Body of pancreas (tissue), 4 donors: ENCODE measurements at regions not wholly inside any gene's neighbourhood (a gene's known extent, or its start where the extent isn't known, plus 50 kb on each side); places are given as distances from the start of the nearest gene placed in this dataset.
"Not testable (repeated sequence)": the region's sequence is repeated elsewhere in the genome, so short reads cannot be mapped to it uniquely, and the experiment has no call there.

Source experiments
- POLR2A ChIP-seq, 3 donors: fragments of 450-650 bp; IDR thresholded peaks; one replicate each; pipeline ENCODE4 v1.6.1; 2016; ENCODE audit warnings: antibody characterized with exemption in 3 of 3, mild to moderate bottlenecking in 2 of 3
- TF ChIP-seq, protein P1 (sequence below), 7 experiments: fragments of 450-650 bp in 4 of 7; fragments of 200-600 bp in 3 of 7; sonication (generic) in 3 of 7; IDR thresholded peaks; one replicate each; pipeline ENCODE4 v1.5.1; 2016 to 2019; ENCODE audit warnings: antibody characterized with exemption in 7 of 7

DNA sequence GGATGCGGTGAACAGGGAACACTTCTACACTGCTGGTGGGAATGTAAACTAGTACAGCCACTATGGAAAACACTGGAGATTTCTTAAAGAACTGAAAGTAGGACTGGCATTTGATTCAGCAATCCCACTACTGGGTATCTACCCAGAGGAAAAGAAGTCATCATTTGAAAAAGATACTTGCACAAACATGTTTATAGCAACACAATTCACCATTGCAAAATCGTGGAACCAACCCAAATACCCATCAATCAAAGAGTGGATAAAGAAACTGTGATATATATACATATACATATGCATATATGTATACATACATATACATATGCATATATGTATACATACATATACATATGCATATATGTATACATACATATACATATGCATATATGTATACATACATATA lies 682.0 kb downstream of the RFPL4B start:
- TF ChIP-seq, protein P1, sequence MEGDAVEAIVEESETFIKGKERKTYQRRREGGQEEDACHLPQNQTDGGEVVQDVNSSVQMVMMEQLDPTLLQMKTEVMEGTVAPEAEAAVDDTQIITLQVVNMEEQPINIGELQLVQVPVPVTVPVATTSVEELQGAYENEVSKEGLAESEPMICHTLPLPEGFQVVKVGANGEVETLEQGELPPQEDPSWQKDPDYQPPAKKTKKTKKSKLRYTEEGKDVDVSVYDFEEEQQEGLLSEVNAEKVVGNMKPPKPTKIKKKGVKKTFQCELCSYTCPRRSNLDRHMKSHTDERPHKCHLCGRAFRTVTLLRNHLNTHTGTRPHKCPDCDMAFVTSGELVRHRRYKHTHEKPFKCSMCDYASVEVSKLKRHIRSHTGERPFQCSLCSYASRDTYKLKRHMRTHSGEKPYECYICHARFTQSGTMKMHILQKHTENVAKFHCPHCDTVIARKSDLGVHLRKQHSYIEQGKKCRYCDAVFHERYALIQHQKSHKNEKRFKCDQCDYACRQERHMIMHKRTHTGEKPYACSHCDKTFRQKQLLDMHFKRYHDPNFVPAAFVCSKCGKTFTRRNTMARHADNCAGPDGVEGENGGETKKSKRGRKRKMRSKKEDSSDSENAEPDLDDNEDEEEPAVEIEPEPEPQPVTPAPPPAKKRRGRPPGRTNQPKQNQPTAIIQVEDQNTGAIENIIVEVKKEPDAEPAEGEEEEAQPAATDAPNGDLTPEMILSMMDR (IDR thresholded peaks at IDR 0.05), result not testable (repeated sequence)
- TF ChIP-seq POLR2A (IDR thresholded peaks at IDR 0.05), result not testable (repeated sequence)
